ENCODE measurements at regions not wholly inside any gene's neighbourhood (a gene's known extent, or its start where the extent isn't known, plus 50 kb on each side); places are given as distances from the start of the nearest gene placed in this dataset.

DNA sequence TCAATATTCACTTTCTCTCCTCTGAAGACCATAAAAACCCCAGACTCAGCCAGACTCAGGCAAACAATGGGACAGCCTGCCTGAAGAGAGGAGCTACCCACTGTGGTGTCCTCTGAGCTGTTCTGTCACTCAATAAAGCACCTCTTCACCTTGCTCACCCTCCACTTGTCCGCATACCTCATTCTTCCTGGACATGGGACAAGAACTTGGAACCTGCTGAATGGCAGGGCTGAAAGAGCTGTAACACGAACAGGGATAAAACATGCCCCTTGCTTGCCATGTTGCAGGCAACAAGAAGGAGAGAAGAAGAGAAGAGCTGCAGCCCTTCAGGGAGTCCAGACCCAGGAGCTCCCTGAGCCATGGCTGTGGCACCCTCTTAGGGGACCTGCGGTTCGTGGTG lies 86.8 kb upstream of the SEMA6A start:
- in situ Hi-C loops (cut with HindIII; ENCODE audit: low sequenced_read_pairs) = no loop called here
- TF ChIP-seq, protein P1, sequence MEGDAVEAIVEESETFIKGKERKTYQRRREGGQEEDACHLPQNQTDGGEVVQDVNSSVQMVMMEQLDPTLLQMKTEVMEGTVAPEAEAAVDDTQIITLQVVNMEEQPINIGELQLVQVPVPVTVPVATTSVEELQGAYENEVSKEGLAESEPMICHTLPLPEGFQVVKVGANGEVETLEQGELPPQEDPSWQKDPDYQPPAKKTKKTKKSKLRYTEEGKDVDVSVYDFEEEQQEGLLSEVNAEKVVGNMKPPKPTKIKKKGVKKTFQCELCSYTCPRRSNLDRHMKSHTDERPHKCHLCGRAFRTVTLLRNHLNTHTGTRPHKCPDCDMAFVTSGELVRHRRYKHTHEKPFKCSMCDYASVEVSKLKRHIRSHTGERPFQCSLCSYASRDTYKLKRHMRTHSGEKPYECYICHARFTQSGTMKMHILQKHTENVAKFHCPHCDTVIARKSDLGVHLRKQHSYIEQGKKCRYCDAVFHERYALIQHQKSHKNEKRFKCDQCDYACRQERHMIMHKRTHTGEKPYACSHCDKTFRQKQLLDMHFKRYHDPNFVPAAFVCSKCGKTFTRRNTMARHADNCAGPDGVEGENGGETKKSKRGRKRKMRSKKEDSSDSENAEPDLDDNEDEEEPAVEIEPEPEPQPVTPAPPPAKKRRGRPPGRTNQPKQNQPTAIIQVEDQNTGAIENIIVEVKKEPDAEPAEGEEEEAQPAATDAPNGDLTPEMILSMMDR (IDR thresholded peaks at IDR 0.05; ENCODE audit: low read depth, low read length, missing control alignments) = no peak
- no peak for DNase-seq (ENCODE audit: low read depth)
- no peak overlapping the region for H3K4me3 ChIP-seq (ENCODE audit: low read depth, low read length)

- in situ Hi-C loops (cut with HindIII; ENCODE audit: low sequenced_read_pairs) = no loop called here
- TF ChIP-seq, protein P1 (IDR thresholded peaks at IDR 0.05; ENCODE audit: low read depth, low read length, missing control alignments) = no peak
- H3K4me3 ChIP-seq (ENCODE audit: low read depth, low read length) = no peak overlapping the region
- DNase-seq (ENCODE audit: low read depth) = no peak
Observed at GRCh38 chr5:116660929-116661328, 86.3 kb upstream of the SEMA6A start.

GRCh38 chr5:116658830-116659229 lies 84.2 kb upstream of the SEMA6A start:
- in situ Hi-C loops (cut with HindIII; ENCODE audit: low sequenced_read_pairs) = no loop called here
- DNase-seq (ENCODE audit: low read depth) = no peak
- H3K4me3 ChIP-seq (ENCODE audit: low read depth, low read length) = no peak overlapping the region
- TF ChIP-seq, protein P1 (IDR thresholded peaks at IDR 0.05; ENCODE audit: low read depth, low read length, missing control alignments) = no peak

GRCh38 chr5:116658141-116658540 lies 83.5 kb upstream of the SEMA6A start:
- DNase-seq (ENCODE audit: low read depth) = no peak
- no peak overlapping the region for H3K4me3 ChIP-seq (ENCODE audit: low read depth, low read length)
- TF ChIP-seq, protein P1 (IDR thresholded peaks at IDR 0.05; ENCODE audit: low read depth, low read length, missing control alignments) = no peak
- in situ Hi-C loops (cut with HindIII; ENCODE audit: low sequenced_read_pairs) = no loop called here

GRCh38 chr5:116655431-116655830 lies 80.8 kb upstream of the SEMA6A start:
- DNase-seq (ENCODE audit: low read depth) = no peak
- H3K4me3 ChIP-seq (ENCODE audit: low read depth, low read length) = no peak overlapping the region
- TF ChIP-seq, protein P1 (IDR thresholded peaks at IDR 0.05; ENCODE audit: low read depth, low read length, missing control alignments) = no peak
- in situ Hi-C loops (cut with HindIII; ENCODE audit: low sequenced_read_pairs) = no loop called here

- no peak for DNase-seq (ENCODE audit: low read depth)
- in situ Hi-C loops (cut with HindIII; ENCODE audit: low sequenced_read_pairs) = no loop called here
- H3K4me3 ChIP-seq (ENCODE audit: low read depth, low read length) = no peak overlapping the region
- TF ChIP-seq, protein P1 (IDR thresholded peaks at IDR 0.05; ENCODE audit: low read depth, low read length, missing control alignments) = no peak
Observed at GRCh38 chr5:116654925-116655324, 80.3 kb upstream of the SEMA6A start.

GRCh38 chr5:116652903-116653302 lies 78.3 kb upstream of the SEMA6A start:
- TF ChIP-seq, protein P1 (IDR thresholded peaks at IDR 0.05; ENCODE audit: low read depth, low read length, missing control alignments) = no peak
- H3K4me3 ChIP-seq (ENCODE audit: low read depth, low read length) = no peak overlapping the region
- in situ Hi-C loops (cut with HindIII; ENCODE audit: low sequenced_read_pairs) = no loop called here
- no peak for DNase-seq (ENCODE audit: low read depth)
